Neural progenitor cell (in vitro differentiated cells): ENCODE measurements at regions not wholly inside any gene's neighbourhood (a gene's known extent, or its start where the extent isn't known, plus 50 kb on each side); places are given as distances from the start of the nearest gene placed in this dataset.

ENCODE experiments used
- EZH2phosphoT487 ChIP-seq: fragments of 200-600 bp; sonication (generic); IDR thresholded peaks from 2 replicates; pipeline ENCODE4 v1.6.1; 2017; ENCODE audit warnings: antibody characterized with exemption
- TF ChIP-seq, protein P1 (sequence below): fragments of 200-600 bp; sonication (generic); IDR thresholded peaks from 2 replicates; pipeline ENCODE4 v1.5.1; 2017; ENCODE audit warnings: antibody characterized with exemption, mild to moderate bottlenecking

DNA sequence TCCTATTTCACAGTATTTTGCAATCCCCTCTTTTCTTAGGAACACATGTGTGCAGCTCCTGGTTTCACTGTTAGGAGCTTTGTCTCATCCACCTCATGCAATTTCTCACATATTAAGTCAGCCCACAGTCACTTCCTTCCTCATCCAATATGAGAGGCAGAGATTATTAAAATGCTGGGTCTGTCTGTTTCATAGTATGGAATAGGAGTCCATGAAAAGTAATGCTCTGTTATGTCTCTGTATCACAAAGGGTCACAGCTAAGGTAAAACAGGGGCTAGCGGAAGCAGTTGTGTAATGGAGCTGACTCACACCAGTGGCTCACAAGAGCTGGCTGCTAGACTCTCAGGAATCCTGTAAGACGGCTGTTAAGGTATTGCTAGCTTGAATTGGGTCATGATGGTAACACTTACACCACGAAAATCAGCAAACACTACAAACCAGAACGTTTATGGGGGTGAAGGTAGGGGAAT is 216.5 kb downstream of the EFNB2 start:
- TF ChIP-seq, protein P1, sequence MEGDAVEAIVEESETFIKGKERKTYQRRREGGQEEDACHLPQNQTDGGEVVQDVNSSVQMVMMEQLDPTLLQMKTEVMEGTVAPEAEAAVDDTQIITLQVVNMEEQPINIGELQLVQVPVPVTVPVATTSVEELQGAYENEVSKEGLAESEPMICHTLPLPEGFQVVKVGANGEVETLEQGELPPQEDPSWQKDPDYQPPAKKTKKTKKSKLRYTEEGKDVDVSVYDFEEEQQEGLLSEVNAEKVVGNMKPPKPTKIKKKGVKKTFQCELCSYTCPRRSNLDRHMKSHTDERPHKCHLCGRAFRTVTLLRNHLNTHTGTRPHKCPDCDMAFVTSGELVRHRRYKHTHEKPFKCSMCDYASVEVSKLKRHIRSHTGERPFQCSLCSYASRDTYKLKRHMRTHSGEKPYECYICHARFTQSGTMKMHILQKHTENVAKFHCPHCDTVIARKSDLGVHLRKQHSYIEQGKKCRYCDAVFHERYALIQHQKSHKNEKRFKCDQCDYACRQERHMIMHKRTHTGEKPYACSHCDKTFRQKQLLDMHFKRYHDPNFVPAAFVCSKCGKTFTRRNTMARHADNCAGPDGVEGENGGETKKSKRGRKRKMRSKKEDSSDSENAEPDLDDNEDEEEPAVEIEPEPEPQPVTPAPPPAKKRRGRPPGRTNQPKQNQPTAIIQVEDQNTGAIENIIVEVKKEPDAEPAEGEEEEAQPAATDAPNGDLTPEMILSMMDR, result no peak
- no peak for TF ChIP-seq EZH2phosphoT487
